BJ (cell line): ENCODE measurements at regions not wholly inside any gene's neighbourhood (a gene's known extent, or its start where the extent isn't known, plus 50 kb on each side); places are given as distances from the start of the nearest gene placed in this dataset.

ENCODE experiments used
- CTCF ChIA-PET: fragments of 350-600 bp; formaldehyde crosslinking; extraction: SDS; loops from one replicate; lab custom pipeline; 2021; ENCODE audit warnings: antibody characterized with exemption, inconsistent platforms; lab: Yijun Ruan, JAX
- POLR2A ChIA-PET: fragments of 300-600 bp; sonication (Branson Sonifier 250); formaldehyde crosslinking; extraction: SDS; loops from one replicate; lab custom pipeline; 2021; ENCODE audit warnings: antibody characterized with exemption; lab: Charles Lee
- DNase-seq: peaks from one replicate; pipeline ENCODE4 v3.0.0-alpha.2; 2011; ENCODE audit warnings: low read depth
- H3K27me3 ChIP-seq: 2 replicates; pipeline ENCODE4 v1.6.0; 2011; ENCODE audit warnings: low read length; ENCODE audit not compliant: control insufficient read depth, insufficient read depth
- H3K36me3 ChIP-seq: 2 replicates; pipeline ENCODE4 v1.5.1; 2011; ENCODE audit warnings: low read length; ENCODE audit not compliant: control insufficient read depth, insufficient read depth
- H3K4me3 ChIP-seq: 2 replicates; pipeline ENCODE4 v1.5.1; 2011; ENCODE audit warnings: low read depth, mild to moderate bottlenecking, control low read depth, low read length
- TF ChIP-seq, protein P1 (sequence below): IDR thresholded peaks from 2 replicates; pipeline ENCODE4 v1.5.1; 2011; ENCODE audit warnings: low read depth, mild to moderate bottlenecking, control low read depth, inconsistent platforms, low read length, moderate library complexity; ENCODE audit not compliant: insufficient read depth

DNA sequence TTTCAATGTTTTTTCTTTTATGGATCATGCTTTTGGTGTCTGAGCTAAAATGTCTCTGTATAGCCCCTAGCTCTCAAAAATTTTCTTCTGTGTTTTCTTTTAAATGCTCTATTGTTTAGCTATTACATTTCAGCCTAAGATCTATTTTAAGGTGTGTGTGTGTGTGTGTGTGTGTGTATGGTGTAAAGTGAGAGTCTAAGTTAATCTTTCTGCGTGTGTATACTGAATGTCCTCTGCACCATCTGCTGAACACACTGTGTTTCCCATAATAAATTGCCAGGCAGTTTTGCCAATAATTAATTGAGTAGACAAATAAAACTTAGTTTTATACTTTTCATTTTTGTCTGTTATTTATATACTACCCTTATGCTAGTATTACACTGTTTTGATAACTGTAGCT, 2096.3 kb upstream of the C9orf72 start:
- TF ChIP-seq, protein P1, sequence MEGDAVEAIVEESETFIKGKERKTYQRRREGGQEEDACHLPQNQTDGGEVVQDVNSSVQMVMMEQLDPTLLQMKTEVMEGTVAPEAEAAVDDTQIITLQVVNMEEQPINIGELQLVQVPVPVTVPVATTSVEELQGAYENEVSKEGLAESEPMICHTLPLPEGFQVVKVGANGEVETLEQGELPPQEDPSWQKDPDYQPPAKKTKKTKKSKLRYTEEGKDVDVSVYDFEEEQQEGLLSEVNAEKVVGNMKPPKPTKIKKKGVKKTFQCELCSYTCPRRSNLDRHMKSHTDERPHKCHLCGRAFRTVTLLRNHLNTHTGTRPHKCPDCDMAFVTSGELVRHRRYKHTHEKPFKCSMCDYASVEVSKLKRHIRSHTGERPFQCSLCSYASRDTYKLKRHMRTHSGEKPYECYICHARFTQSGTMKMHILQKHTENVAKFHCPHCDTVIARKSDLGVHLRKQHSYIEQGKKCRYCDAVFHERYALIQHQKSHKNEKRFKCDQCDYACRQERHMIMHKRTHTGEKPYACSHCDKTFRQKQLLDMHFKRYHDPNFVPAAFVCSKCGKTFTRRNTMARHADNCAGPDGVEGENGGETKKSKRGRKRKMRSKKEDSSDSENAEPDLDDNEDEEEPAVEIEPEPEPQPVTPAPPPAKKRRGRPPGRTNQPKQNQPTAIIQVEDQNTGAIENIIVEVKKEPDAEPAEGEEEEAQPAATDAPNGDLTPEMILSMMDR, result no peak
- CTCF ChIA-PET, result no interaction called here
- POLR2A ChIA-PET, result no interaction called here
- Histone ChIP-seq H3K27me3 (no peaks in the 10 kb centered on the region), H3K4me3 (no peak overlapping the region), H3K36me3 (no peaks in the 10 kb centered on the region)
- no peak for DNase-seq

DNA sequence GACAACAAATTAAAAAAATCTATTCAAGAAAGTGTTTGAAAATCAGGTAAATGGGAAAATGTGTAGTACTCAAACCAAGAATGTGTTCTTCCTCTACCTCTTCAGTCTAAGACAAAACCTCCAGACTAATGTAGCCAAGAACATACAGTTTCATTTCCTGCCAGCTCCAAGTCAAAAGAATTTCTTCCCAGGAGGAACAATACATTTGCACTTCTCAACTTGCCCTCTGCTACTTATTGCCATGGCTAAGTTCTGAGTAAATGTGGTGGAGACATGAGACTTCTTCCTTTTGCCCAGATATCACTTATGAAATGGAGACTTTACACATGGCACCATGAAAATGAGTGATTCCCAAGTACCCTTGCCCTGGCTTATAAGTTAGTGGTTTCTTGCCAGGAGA, 2112.2 kb upstream of the C9orf72 start:
- Histone ChIP-seq H3K27me3 (no peaks in the 10 kb centered on the region), H3K36me3 (no peaks in the 10 kb centered on the region), H3K4me3 (no peak overlapping the region)
- TF ChIP-seq, protein P1, result no peak
- CTCF ChIA-PET, result no interaction called here
- POLR2A ChIA-PET, result no interaction called here
- DNase-seq, result no peak

DNA sequence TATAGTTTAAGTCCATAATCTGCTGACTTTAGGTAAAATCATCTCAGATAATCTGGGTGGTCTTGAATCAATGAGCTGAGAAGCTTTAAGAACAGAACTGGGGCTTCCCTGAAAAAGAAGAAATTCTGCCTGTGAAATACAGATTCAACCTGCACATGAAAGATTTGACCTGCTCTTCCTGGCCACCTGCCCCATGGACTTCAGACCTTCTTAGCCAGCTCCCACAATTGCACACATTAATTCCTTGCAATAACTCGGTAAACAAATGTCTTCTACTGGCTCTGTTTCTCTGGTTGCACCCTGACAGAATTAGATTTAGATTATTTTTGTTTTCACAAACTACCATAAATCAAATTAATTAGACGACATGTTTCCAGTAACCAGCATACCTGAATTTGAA, 2117.9 kb upstream of the C9orf72 start:
- ChIA-PET CTCF (no interaction called here), POLR2A (no interaction called here)

DNA sequence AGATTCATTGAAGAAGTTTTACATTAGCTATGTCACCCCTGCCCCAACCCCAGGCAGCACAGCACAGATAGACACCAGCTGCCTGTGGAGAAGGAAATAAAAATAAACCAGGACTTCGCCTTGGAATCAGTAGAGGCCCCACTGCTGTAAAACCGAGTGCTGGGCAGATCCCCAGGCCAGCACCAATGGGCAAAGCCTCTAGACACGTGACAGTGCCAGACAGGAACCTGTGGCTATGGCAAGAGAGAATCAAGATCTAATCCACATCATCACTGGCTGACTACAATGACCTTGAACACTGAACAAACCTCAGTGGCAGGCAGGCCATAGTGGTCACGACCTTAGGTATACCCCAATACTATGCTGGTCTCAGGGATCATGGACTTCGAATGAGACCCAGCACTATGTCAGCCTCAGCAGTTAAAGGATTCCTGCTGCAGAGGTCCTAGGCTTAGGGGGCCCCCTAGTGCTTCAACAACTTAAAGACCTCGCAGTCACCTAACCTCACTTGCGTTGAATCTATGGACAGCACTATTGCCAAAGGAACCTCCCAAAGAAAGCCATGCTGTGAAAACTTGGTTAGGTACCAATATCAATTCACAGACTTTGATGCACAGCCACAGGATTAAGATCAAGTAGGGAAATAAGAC, 2118.6 kb upstream of the C9orf72 start:
- TF ChIP-seq, protein P1, result no peak
- H3K4me3 ChIP-seq, result no peak overlapping the region
- H3K27me3 ChIP-seq, result no peaks in the 10 kb centered on the region
- ChIA-PET POLR2A (no interaction called here), CTCF (no interaction called here)
- H3K36me3 ChIP-seq, result no peaks in the 10 kb centered on the region
- DNase-seq, result no peak

More for the DNA sequence above, 2117.9 kb upstream of the C9orf72 start:
- TF ChIP-seq, protein P1, result no peak
- Histone ChIP-seq H3K36me3 (no peaks in the 10 kb centered on the region), H3K4me3 (no peak overlapping the region), H3K27me3 (no peaks in the 10 kb centered on the region)
- no peak for DNase-seq

DNA sequence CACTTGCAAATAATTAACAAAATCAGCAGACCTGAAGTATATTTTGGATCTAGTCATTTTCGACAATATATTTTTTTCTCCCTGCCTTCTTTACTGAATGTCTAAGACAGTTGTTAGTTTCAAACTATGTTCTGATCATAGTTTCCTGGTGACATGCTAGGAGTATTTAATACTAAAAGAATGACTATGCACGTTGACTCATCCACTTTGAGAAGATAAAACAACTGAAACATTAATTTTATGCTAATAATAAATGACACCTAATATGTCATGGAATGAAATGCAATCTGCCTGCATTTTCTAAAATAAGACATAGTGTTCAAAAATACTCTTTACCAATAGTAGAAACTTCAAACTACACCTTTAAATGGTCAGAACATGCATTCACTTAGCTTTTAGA, 2123.7 kb upstream of the C9orf72 start:
- ChIA-PET POLR2A (no interaction called here), CTCF (no interaction called here)
- no peak for DNase-seq
- Histone ChIP-seq H3K36me3 (no peaks in the 10 kb centered on the region), H3K27me3 (no peaks in the 10 kb centered on the region), H3K4me3 (no peak overlapping the region)
- TF ChIP-seq, protein P1, result no peak
